MCF 10A (cell line): ENCODE measurements at regions not wholly inside any gene's neighbourhood (a gene's known extent, or its start where the extent isn't known, plus 50 kb on each side); places are given as distances from the start of the nearest gene placed in this dataset.

Experiments
- BruUV-seq: library from RNA; stranded (reverse); fragments of 400-500 nt; replicated peaks from 2 replicates; lab custom pipeline; 2021; lab: Mats Ljungman, UMichigan
- CTCF ChIA-PET: fragments of 300-600 bp; sonication (Branson Sonifier 250); formaldehyde crosslinking; extraction: SDS; loops from one replicate; lab custom pipeline; 2021; ENCODE audit warnings: antibody characterized with exemption, inconsistent platforms; lab: Yijun Ruan, JAX
- POLR2A ChIA-PET: fragments of 300-600, 350-650 bp; sonication (Branson Sonifier 250); formaldehyde crosslinking; extraction: SDS; loops from one replicate; lab custom pipeline; 2020; ENCODE audit warnings: antibody characterized with exemption, inconsistent platforms; lab: Yijun Ruan, JAX
- DNase-seq: peaks from one replicate; pipeline ENCODE4 v3.0.0-alpha.2; 2018; ENCODE audit not compliant: unreplicated experiment
- H3K27ac Mint-ChIP-seq: one replicate; pipeline ENCODE4 v1.8.0; 2022; ENCODE audit warnings: mild to moderate bottlenecking, low read depth, mixed read lengths; ENCODE audit not compliant: unreplicated experiment
- H3K27me3 Mint-ChIP-seq: one replicate; pipeline ENCODE4 v1.8.0; 2022; ENCODE audit warnings: mixed read lengths; ENCODE audit not compliant: insufficient read depth, unreplicated experiment
- H3K36me3 Mint-ChIP-seq: one replicate; pipeline ENCODE4 v1.8.0; 2022; ENCODE audit warnings: mild to moderate bottlenecking, moderate library complexity, mixed read lengths; ENCODE audit not compliant: insufficient read depth, unreplicated experiment
- H3K4me1 Mint-ChIP-seq: one replicate; pipeline ENCODE4 v1.8.0; 2022; ENCODE audit warnings: mixed read lengths; ENCODE audit not compliant: insufficient read depth, unreplicated experiment
- H3K4me3 Mint-ChIP-seq: one replicate; pipeline ENCODE4 v1.8.0; 2022; ENCODE audit warnings: mild to moderate bottlenecking, moderate library complexity, mixed read lengths; ENCODE audit not compliant: unreplicated experiment
- H3K9me3 Mint-ChIP-seq: one replicate; pipeline ENCODE4 v1.8.0; 2022; ENCODE audit warnings: mixed read lengths; ENCODE audit not compliant: unreplicated experiment
- intact Hi-C: fragments of 100-400 bp; cut with micrococcal nuclease; formaldehyde crosslinking; loops from 2 replicates; pipeline ENCODE4 v1.14.1; 2022
- TF ChIP-seq, protein P1 (sequence below): fragments of 200-600 bp; IDR thresholded peaks from one replicate; pipeline ENCODE4 v1.8.0; 2022; ENCODE audit warnings: antibody characterized with exemption, mild to moderate bottlenecking; ENCODE audit not compliant: unreplicated experiment

DNA sequence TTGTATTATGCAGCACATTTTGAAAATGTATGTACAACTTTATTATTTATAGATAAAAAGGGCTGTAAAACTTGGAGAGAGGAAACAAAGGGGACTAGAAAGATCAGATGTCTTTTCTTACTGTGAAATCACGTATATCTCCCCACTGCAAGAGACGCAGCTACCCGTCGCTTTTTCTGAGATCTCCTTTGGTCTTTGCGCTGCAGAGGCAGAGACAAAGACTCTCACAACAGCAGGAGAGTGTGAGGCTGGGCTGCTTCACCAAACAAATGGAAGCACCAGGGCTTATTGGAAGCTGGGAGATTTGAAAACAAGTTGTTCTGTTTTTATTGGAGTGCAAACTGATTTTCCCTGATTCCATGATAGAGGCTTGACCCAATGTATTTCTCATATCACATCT lies 129.0 kb upstream of the PARD3B start:
- Mint-ChIP-seq H3K4me3 (no peak overlapping the region), H3K9me3 (peaks cover 16% of the 10 kb centered on the region), H3K27me3 (no peaks in the 10 kb centered on the region), H3K27ac (no peak overlapping the region), H3K36me3 (no peaks in the 10 kb centered on the region), H3K4me1 (no peaks in the 10 kb centered on the region)
- intact Hi-C loops, result no loop called here
- ChIA-PET POLR2A (no interaction called here), CTCF (no interaction called here)
- DNase-seq, result no peak
- TF ChIP-seq, protein P1, sequence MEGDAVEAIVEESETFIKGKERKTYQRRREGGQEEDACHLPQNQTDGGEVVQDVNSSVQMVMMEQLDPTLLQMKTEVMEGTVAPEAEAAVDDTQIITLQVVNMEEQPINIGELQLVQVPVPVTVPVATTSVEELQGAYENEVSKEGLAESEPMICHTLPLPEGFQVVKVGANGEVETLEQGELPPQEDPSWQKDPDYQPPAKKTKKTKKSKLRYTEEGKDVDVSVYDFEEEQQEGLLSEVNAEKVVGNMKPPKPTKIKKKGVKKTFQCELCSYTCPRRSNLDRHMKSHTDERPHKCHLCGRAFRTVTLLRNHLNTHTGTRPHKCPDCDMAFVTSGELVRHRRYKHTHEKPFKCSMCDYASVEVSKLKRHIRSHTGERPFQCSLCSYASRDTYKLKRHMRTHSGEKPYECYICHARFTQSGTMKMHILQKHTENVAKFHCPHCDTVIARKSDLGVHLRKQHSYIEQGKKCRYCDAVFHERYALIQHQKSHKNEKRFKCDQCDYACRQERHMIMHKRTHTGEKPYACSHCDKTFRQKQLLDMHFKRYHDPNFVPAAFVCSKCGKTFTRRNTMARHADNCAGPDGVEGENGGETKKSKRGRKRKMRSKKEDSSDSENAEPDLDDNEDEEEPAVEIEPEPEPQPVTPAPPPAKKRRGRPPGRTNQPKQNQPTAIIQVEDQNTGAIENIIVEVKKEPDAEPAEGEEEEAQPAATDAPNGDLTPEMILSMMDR, result no peak
- BruUV-seq, result no TSS peak

DNA sequence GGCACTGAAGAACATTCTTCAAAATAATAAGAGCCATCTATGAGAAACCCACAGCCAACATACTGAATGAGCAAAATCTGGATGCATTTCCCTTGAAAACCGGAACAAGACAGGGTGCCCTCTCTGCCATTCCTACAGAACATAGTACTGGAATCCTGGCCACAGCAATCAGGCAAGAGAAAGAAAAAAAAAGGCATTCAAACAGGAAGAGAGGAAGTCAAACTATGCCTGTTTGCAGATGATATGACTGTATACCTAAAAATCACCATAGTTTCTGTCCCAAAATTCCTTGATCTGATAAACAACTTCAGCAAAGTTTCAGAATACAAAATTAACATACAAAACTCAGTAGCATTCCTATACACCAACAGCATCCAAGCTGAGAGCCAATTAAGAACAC lies 119.5 kb upstream of the PARD3B start:
- Mint-ChIP-seq H3K4me3 (no peak overlapping the region), H3K9me3 (no peaks in the 10 kb centered on the region), H3K36me3 (no peaks in the 10 kb centered on the region), H3K27me3 (no peaks in the 10 kb centered on the region), H3K27ac (no peak overlapping the region), H3K4me1 (no peaks in the 10 kb centered on the region)
- CTCF ChIA-PET, result no interaction called here
- TF ChIP-seq, protein P1, result no peak
- intact Hi-C loops, result no loop called here
- POLR2A ChIA-PET, result no interaction called here
- BruUV-seq, result no TSS peak
- no peak for DNase-seq

DNA sequence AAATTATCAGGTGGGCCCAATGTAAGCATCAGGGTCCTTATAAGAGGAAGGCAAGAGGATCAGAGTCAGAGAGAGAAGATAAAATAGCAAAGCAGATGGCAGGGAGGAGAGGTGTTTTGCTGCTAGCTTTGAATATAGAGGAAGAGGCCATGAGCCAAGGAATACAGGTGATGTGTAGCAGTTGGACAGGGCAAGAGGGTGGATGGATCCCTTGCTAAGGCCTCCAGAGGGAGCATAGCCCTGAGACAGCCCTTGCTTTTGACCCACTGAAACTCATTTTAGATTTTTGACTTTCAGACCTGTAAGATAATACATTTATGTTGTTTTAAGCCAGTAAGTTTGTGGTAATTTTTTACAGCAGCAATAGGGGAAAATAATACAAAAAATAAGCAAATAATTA lies 116.6 kb upstream of the PARD3B start:
- Mint-ChIP-seq H3K27me3 (no peaks in the 10 kb centered on the region), H3K4me1 (no peaks in the 10 kb centered on the region), H3K4me3 (no peak overlapping the region), H3K9me3 (peaks cover 7% of the 10 kb centered on the region), H3K36me3 (no peaks in the 10 kb centered on the region), H3K27ac (no peak overlapping the region)
- no TSS peak for BruUV-seq
- TF ChIP-seq, protein P1, result no peak
- DNase-seq, result no peak
- CTCF ChIA-PET, result no interaction called here
- intact Hi-C loops, result no loop called here
- POLR2A ChIA-PET, result no interaction called here

DNA sequence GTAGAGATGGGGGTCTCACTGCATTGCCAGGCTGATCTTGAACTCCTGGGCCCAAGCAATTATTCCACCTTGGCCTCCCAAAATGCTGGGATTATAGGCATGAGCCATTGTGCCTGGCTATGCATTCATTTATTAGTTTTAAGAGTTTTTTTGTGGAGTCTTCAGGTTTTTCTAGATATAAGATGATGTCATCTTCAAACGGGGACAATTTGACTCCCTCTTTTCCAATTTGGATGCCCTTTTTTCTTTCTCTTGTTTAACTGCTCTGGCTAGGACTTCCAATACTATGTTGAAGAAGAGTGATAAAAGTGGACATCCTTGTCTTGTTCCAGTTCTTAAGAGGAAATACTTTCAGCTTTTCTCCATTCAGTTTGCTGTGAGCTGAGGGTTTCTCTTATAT lies 113.7 kb upstream of the PARD3B start:
- intact Hi-C loops, result no loop called here
- H3K9me3 Mint-ChIP-seq, result peaks cover 7% of the 10 kb centered on the region
- H3K27me3 Mint-ChIP-seq, result no peaks in the 10 kb centered on the region
- H3K4me3 Mint-ChIP-seq, result no peak overlapping the region
- CTCF ChIA-PET, result interaction anchor here (0.7 kb wide), 1 partner anchor 171 kb away, joined by 5 read pairs; no protein-coding TSS in a partner anchor
- no peak for DNase-seq
- TF ChIP-seq, protein P1, result no peak
- H3K36me3 Mint-ChIP-seq, result no peaks in the 10 kb centered on the region
- no TSS peak for BruUV-seq
- no peak overlapping the region for H3K27ac Mint-ChIP-seq
- no peaks in the 10 kb centered on the region for H3K4me1 Mint-ChIP-seq
- POLR2A ChIA-PET, result no interaction called here
